HG02885 (cell line): ENCODE measurements at regions not wholly inside any gene's neighbourhood (a gene's known extent, or its start where the extent isn't known, plus 50 kb on each side); places are given as distances from the start of the nearest gene placed in this dataset.

Source experiments
- ATAC-seq: cut with Tn5 transposase; IDR thresholded peaks from one replicate; pipeline ENCODE4 v1.9.1; 2021; ENCODE audit warnings: mild to moderate bottlenecking; ENCODE audit not compliant: unreplicated experiment, poor library complexity

GRCh38 chr18:46318356-46318755, 214.2 kb downstream of the HAUS1 start:
- ATAC-seq, result no peak

- ATAC-seq, result no peak
Observed at GRCh38 chr18:46319783-46320182, 215.6 kb downstream of the HAUS1 start.

- ATAC-seq, result no peak
Observed at GRCh38 chr18:46320297-46320696, 216.1 kb downstream of the HAUS1 start.

GRCh38 chr18:46320928-46321711, 216.9 kb downstream of the HAUS1 start:
- ATAC-seq, result no peak

GRCh38 chr18:46321955-46322354, 217.8 kb downstream of the HAUS1 start:
- no peak for ATAC-seq

GRCh38 chr18:46322411-46322891, 218.3 kb downstream of the HAUS1 start:
- no peak for ATAC-seq

- no peak for ATAC-seq
Observed at GRCh38 chr18:46322941-46323340, 218.8 kb downstream of the HAUS1 start.

GRCh38 chr18:46324087-46324955, 220.1 kb downstream of the HAUS1 start:
- ATAC-seq, result no peak

- ATAC-seq, result no peak
Observed at GRCh38 chr18:46325895-46326294, 221.7 kb downstream of the HAUS1 start.

- ATAC-seq, result no peak
Observed at GRCh38 chr18:46329736-46330246, 225.6 kb downstream of the HAUS1 start.

GRCh38 chr18:46331316-46331715, 227.1 kb downstream of the HAUS1 start:
- ATAC-seq, result no peak

GRCh38 chr18:46332286-46332801, 228.2 kb downstream of the HAUS1 start:
- no peak for ATAC-seq

- no peak for ATAC-seq
Observed at GRCh38 chr18:46332921-46333341, 228.7 kb downstream of the HAUS1 start.

- no peak for ATAC-seq
Observed at GRCh38 chr18:46333431-46334135, 229.4 kb downstream of the HAUS1 start.

- no peak for ATAC-seq
Observed at GRCh38 chr18:46334868-46335281, 230.7 kb downstream of the HAUS1 start.

- ATAC-seq, result no peak
Observed at GRCh38 chr18:46335534-46336101, 231.4 kb downstream of the HAUS1 start.

- no peak for ATAC-seq
Observed at GRCh38 chr18:46336278-46337111, 232.3 kb downstream of the HAUS1 start.

GRCh38 chr18:46337271-46337670, 233.1 kb downstream of the HAUS1 start:
- ATAC-seq, result no peak

GRCh38 chr18:46338205-46338604, 234.0 kb downstream of the HAUS1 start:
- ATAC-seq, result no peak
